Ecto neural progenitor cell (in vitro differentiated cells): ENCODE measurements at regions not wholly inside any gene's neighbourhood (a gene's known extent, or its start where the extent isn't known, plus 50 kb on each side); places are given as distances from the start of the nearest gene placed in this dataset.

ENCODE experiments used
- DNase-seq: peaks from one replicate; pipeline ENCODE4 v3.0.0-alpha.2; 2018; ENCODE audit warnings: low spot score

GRCh38 chr1:208541225-208541855 is 297.2 kb upstream of the PLXNA2 start:
- no peak for DNase-seq

DNA sequence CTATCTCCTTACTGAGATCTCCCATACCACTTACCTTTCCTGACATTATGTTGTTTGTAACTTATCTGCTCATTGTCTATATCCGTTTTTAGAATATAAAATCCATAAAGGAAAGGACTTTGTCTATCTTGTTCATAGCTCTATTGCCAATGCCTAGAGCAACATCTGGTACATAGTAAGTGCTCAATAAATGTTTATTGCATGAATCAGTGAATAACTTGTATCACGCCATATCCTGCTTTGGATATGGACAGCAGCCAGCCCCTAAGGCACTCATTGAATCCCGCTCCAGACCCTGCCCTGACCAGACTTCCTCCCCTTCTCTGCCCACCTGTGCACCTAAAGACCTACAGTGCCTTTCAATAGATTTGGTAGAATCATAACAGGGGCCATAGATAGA is 298.1 kb upstream of the PLXNA2 start:
- no peak for DNase-seq

GRCh38 chr1:208544053-208544452 is 299.9 kb upstream of the PLXNA2 start:
- DNase-seq: no peak

DNA sequence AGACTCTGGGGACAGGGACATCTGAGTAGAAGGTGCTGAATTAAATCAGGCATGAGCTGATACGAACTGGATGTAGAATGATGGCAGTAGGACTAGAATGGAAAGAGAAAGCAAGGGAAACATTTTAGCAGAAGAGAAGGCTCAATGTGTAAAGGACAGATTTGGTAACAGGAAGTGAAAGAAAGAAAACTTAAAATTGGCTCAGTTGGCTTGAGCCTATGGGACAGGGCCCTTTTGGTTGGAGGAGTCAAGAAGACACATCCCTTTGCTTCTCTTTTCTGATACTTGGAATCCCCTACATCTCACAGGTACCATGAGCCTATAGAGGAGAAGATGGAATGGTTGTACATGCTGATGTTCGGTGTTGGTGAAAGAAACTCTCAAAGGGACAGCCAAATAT is 300.6 kb upstream of the PLXNA2 start:
- no peak for DNase-seq

- DNase-seq: no peak
Measured at GRCh38 chr1:208551024-208551423, 306.8 kb upstream of the PLXNA2 start.

DNA sequence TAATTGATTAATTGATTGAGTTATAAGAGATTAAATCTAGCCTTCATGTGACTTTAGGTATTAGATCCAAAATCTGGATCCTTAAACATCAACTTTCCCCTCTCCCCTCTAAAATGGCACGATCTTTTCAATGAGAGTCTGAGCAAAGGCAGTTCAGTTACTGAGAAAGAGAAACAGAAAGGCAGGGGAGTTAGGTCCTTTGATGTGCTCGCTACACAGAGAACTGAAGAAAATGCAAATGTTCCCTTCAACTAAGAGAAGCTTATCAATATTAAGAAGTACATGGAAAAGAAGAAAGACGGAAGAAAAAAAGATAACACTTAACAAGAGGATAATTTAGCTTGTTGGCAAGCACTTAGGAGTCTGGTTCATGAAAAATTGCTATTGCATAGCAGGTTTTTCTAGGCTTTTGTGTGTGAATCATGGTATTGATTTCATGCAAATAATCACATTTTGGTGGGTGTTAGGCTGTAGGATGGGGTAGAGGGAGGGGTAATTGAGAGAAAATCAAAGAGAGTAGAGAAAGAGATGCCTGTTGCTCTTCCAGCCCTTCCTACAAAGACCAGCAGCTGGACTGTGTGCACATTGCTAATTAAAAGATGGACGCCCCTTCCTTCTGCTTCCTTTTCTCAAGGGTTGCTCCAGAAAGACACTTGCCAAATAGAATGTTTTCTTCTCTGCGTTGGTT is 307.6 kb upstream of the PLXNA2 start:
- no peak for DNase-seq

DNA sequence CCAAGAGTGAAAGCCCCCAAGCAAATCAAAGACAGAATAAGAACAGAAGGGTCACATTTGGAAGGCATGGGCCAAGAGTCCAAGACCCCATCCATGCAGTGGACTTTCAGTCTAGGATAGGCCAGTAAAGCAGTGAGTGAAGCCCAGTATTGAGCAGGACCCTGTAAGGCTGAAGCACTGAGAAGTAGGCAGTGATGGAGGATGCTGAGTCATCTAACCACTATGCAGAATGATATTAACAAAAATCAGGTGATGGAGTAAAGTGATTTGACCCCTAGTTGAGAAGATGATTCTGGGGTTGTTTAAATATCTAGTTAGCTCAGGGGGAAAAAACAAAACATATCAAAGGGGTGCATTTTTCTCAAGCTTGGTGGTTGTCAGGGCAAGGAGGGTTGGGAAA is 308.7 kb upstream of the PLXNA2 start:
- no peak for DNase-seq

DNA sequence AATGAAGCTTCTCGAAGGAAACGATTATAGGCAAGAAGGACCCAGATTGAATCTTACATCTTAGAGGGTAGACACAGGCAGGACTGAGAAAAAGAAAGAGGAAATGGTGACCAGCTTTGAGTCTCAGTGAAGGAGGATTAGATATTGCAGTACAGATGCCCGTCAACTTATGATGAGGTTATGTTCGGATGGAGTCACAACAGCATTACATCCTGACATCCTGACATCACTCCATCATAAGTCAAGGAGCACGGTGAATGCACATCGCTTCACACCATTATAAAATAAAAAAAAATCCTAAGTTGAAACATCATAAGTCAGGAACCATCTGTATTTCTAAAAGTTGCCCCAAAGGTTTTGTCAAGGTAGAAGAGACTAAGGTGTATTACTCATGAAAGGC is 312.3 kb upstream of the PLXNA2 start:
- no peak for DNase-seq

GRCh38 chr1:208557046-208557722 is 313.0 kb upstream of the PLXNA2 start:
- DNase-seq: no peak

- no peak for DNase-seq
Measured at GRCh38 chr1:208557723-208558094, 313.5 kb upstream of the PLXNA2 start.

GRCh38 chr1:208559597-208560329 is 315.6 kb upstream of the PLXNA2 start:
- no peak for DNase-seq

DNA sequence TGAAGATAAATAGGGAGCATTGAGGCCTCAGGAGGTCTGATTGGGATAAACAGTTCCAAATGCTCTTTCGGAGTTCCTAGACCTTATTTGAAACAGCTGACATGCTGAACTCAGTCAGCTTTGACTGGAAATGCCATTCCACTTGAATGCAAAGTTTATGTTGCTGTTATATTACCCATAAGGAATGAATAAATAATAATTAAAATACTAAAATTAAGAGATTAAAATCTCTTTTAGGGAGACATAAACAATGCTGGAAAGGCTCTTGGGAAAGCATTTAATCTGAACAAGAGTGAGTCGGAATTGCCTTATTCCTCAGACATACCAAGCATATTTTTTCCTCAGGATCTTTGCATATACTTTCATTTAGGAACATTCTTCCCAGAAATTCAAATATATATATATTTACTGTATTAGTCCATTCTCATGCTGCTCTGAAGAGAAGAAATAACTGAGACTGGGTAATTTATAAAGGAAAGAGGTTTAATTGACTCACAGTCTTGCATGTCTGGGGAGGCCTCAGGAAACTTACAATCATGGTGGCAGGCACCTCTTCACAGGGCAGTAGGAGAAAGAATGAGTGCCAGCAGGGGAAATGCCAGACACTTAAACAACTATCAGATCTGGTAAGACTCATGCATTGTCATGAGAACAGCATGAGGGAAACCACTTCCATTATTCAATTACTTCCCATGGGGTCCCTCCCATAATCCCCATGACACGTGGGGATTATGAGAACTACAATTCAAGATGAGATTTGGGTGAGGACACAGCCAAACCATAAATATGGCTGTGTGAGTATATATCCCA is 318.2 kb upstream of the PLXNA2 start:
- no peak for DNase-seq

DNA sequence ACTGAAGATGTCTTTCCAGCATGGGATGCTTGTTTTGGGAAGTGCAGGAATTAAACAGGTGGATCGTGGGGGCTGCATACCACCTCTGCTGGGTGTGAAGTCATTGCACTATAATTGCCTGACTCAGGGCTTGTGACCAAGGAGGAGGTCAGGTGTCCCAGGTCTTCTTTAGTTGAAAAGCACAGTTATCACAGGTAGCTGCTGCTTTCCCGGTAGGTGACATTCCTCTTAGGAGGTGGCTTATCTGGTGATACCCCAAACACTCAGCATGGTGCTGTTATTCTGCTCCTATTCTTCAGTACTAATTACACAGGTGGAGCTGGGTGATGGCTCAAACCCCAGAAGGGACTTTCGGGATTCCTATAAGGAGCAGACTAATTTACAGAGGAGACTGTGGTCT is 320.3 kb upstream of the PLXNA2 start:
- DNase-seq: no peak

DNA sequence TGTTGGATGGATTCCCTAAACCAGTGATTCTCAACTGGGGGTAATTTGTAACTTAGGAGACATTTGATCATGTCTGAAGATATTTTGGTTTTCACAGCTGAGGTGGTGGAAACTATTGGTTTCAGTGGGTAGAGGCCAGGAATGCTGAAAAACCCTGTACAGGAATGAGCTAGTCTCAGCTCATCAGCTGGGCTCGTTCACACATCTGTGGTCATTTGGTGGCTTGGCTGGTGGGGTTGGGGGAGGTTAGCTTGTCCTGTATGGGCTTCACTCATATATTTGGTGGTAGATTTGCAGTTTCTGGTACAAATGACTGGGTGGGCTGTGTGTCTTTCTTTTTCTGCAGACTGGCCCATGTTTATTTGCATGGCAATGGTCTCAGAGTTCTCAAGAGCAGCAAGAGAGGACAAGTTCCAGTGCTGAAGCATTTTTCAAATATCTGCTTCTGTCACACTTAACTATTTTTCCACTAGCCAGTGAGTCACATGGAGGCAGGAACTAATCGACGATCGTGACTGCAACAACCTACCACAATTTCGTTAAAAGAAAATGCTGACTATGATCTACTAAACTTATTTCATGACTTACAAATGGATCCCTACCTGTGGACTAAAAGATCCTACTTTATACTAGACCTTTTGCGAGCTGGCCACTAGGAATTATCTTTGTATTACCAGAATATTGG is 321.7 kb upstream of the PLXNA2 start:
- DNase-seq: no peak

GRCh38 chr1:208569181-208569580 is 325.0 kb upstream of the PLXNA2 start:
- no peak for DNase-seq

GRCh38 chr1:208570362-208570761 is 326.2 kb upstream of the PLXNA2 start:
- no peak for DNase-seq

GRCh38 chr1:208576425-208576824 is 332.2 kb upstream of the PLXNA2 start:
- no peak for DNase-seq

GRCh38 chr1:208577381-208577905 is 333.3 kb upstream of the PLXNA2 start:
- DNase-seq: no peak

DNA sequence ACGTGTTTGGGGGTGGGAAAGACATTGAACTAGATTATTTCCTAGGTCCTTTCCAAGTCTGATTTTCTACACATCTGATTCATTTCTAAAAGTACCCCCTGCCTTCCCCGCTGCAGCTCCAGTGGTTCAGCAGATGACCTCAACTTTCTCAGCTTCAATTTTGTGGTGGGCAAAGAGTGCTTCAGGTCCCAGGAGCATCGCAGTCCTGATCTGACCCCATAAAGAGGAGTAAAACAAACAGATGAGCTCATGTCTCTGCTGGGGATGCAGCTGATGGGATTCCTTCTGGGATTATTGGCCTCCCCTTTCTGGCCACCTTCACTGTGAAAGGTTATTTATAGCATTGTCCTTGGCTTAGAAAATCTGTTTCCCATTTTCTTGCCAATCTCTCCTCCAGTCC is 337.0 kb upstream of the PLXNA2 start:
- DNase-seq: no peak

- no peak for DNase-seq
Measured at GRCh38 chr1:208581667-208582066, 337.5 kb upstream of the PLXNA2 start.

- no peak for DNase-seq
Measured at GRCh38 chr1:208584167-208584755, 340.1 kb upstream of the PLXNA2 start.
